Left ventricle myocardium superior (tissue), 1 donor: ENCODE measurements at regions not wholly inside any gene's neighbourhood (a gene's known extent, or its start where the extent isn't known, plus 50 kb on each side); places are given as distances from the start of the nearest gene placed in this dataset.

Experiments used
- ATAC-seq: fragments of 200-7000 bp; cut with Tn5 transposase; one replicate; pipeline ENCODE4 v1.9.1; 2020; ENCODE audit warnings: mild to moderate bottlenecking, moderate library complexity
- DNase-seq: peaks from one replicate; pipeline ENCODE4 v3.0.0-alpha.2; 2020
- intact Hi-C: fragments of 100-400 bp; cut with micrococcal nuclease; formaldehyde crosslinking; loops from one replicate; pipeline ENCODE4 v1.11.0; 2022
- donor health status: DM: no; HTN: yes; CAD: no; lungs with severe emphysema.

DNA sequence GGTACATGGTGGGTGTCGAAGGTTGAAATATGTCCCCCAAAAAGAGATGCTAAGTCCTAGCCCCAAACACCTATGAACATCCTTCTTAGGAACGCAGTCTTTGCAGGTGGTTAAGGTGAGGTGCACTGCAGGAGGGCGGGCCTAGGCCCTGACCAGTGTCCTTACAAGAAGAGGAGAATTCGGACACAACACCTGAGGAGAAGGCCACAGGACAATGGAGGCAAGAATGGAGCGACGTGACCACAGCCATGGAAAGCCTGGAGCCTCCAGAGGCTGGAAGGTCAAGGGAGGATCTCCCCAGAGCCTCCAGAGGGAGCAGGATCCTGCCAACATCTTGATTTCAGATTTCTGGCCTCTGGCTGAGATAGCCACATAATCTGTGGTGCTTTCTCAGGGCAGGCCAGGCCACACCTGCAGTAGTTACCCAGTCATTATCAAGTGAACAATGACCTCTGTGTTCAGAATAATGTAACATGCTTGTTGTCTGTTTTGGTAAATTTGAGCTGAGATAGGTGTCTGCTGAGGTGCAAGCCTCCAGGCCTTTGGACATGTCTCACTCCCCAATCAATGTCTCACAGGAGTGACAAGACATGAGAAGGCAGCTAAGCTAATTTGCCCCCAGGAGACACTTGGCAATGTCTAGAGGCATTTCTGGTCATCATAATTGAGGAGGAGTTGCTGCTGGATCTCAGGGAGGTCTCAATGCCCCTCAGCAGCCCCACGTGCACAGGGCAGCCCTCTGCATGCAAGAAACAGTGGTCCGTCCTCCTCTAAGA lies 498.9 kb downstream of the BRD1 start:
- ATAC-seq (no peak), DNase-seq (no peak)
- intact Hi-C loops = no loop called here

DNA sequence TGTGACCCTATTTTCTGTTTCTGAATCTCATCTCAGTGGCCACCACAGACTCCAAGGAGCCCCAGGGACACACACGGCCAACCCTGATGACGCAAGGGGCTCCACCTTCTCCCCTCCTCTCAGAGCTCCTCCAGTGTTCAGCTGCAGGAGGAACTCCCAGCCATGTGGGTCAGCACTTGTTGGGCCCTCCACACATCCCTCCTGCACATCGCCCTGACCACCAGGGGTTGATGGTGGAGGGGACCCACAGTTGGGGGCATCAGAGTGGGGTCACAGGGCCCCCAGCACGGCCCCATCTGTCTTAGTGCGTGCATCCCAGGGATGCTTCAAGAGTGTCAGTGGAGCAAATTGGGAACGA lies 499.6 kb downstream of the BRD1 start:
- ATAC-seq (no peak), DNase-seq (no peak)
- intact Hi-C loops = no loop called here

DNA sequence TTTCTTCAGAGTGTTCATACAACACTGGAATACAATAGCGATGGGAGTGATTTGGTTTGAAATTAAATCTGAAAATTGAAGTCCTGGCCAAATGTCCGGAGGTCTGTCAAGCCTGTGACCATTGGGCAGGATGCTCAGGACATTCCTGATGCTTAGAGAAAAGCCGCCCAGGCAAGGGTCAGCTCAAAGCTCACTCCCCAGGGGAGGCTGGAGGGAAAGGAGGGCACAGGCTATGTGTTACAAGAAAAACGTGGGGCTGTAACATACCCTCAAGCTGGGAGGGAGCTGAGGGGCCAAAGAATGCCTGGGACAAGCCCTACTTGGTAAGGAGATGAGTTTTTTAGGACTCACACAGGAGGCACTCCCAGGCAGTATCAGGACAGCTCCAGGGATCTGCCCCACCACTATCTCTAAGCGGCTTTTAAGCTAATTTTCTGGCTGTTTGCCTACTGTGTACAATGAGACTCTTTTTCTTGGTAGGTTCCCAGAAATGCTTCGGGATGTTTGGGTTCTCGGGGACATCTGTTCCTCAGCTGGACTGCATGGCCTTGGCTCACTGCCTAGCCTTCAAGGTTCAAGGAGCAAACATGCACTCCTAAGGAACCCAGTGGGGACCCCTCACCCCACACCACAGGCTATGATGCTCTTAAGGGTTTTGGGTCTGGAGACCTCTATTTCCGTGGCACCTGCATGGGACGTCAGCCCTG lies 500.1 kb downstream of the BRD1 start:
- intact Hi-C loops = no loop called here
- DNase-seq (no peak), ATAC-seq (no peak)

DNA sequence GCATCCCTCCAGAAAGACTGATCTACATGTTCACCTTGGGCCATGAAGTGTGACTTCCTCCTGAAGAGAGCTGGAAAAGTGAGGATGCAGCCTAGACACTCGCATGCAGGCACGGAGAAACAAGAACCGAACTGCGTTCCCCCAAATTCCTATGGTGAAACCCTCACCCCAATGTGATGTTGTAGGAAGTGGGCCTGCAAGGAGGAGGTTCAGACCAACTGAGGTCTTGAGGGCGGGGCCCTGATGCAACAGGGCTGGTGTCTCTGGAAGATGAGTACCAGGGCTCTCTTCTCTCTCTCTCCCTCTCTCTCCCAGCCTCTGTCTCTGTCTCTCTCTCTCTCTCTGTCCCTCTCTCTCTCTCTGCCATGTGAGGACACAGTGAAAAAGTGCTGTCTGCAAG lies 501.1 kb downstream of the BRD1 start:
- intact Hi-C loops = no loop called here
- no peak for ATAC-seq
- no peak for DNase-seq

DNA sequence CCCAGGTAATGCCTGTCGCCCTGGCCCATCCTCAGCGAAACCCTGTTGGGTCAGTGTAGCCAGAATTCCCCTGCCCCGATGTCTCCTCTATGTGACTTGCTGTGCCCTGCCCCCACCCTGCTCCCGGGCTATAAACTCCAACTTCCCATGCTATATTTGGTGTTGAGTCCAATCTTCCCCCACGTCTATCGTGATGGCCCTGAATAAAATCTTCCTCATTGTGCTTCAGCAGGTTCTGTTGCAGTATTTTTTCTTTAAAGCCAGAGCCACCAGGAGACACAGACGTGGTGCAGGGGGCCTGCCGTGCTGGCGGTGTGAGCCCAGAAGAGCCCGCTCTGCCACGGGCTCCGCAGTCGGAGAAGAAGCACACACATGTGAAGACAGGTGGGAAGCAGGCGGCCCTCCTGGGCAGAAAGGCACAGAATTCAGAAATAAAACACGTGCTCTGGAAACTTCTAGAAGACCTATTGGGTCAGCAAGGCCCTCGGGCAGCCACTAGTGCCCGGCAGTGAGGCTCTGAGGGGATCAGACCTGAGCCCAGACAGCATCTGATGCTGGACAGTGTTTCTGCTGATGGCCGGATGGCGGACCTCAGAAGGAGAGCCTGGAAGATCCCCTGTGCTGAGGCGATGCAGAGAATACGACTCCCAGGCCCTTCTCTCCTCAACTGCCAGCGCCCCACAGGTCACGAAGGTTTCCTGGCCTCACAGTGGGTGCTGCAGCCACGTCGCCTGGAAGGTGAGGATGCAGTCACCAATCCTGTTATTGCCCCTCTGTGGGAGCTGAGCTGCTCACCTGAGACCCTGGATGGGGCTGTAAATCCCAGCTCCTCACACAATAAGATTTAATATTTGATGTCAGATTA lies 501.9 kb downstream of the BRD1 start:
- intact Hi-C loops = no loop called here
- no peak for DNase-seq
- no peak for ATAC-seq

DNA sequence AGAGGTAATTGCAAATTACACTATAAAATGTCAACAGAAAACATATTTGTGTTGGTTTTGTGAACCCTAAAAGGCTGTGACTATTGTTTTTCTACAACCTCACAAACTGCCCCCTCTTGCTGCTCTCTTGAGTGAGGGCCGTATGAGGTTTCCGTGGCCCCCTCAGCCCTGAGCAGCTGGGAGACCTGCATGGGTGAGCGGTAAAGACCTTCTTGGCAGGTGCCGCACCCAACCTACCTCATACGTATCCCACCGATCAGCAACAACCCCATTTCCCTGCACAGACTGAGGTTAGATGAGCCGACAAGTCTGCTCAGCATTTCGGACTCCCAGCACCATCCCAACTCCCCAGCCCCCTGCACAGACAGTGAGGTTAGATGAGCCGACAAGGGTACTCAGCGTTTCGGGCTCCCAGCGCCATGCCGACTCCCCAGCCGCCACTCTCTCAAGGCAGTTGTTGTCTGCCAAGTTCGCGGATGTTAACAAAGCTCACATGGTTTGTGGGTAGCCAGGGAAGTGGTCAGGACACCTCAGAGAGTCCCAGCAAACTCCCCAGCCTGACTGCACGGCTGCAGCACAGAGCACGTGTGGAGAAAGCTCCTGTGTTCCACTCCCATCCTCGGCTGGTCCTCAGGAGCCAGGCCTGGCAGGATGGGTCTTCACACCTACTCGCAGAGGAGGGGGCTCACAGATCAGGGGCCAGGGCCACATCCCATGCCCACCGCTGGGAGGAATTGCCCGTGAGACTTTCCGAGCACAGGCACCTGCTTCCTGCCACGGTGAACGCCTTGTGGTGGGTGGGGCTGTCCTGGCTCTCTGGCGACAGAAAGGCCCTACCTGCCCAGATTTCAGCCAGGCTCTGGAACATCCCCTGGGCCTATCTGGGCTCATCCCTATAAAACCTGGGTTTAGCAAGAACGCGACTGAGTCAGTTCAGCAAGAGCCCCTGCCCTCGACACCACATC lies 502.9 kb downstream of the BRD1 start:
- intact Hi-C loops = no loop called here
- ATAC-seq (no peak), DNase-seq (no peak)

DNA sequence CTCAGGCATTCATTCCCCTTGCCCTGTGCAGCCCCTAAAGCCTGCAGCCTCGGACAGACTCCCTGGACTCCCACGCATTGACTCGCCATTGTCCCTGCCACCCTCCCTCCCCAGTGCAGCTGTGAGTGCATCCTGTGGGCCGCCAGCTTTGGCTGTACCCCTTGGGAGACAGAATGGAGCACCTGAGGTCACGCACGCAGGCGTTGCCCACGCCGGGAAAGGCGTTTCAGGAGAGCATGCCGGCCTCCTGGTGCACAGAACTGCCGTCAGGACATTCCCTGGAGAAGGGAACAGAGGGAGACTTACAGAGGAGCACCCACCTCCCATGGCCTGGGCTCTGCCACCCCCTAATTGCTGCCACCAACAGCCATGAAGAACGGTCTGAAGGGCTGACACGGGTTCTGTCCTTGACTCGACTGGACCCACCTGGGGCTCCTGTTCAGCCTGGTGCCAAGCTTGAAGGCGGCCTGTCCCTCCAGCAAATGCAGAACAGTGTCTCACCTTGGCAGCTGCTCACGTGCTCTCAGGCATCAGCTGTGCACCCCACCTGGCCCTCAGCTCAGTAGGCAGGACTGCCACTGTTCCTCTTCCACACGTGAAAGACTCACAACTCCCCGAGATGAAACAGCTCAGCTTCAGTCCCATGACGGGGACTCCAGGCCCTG lies 503.8 kb downstream of the BRD1 start:
- no peak for DNase-seq
- intact Hi-C loops = no loop called here
- ATAC-seq = no peak

DNA sequence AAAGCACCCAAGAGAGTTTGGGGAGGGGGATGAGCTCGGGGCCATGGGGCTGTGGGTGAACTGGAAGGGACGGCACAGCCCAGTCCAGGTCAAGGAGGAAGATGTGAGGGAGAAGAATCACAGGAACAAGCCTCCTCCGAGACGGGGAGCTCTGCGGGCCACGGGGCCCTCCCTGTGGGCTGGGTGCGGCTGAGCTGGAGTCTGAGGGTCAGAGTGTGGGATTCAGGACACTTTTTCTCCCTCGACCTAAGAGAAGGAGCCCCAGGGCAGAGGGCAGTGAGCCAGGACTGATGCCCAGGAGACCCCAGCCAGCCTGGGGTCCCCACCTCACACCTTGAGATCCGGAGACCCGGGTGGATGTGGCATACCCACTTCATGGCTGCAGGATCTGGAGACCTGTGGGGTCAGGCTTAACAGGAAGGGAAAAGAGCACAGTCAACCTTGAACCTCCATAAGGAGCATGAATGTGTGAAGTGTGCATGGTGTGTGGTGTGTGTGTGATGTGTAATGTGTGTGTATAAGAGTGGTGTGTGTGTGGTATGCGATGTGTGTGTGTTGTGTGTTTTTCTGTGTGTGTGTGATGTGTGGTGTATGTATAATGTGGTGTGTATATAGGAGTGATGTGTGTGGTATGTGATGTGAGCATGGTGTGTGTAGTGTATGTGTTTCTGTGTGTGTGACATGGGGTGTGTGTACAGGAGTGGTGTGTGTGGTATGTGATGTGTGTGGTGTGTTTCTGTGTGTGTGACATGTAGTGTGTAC lies 504.6 kb downstream of the BRD1 start:
- DNase-seq = no peak
- no peak for ATAC-seq
- intact Hi-C loops = no loop called here

DNA sequence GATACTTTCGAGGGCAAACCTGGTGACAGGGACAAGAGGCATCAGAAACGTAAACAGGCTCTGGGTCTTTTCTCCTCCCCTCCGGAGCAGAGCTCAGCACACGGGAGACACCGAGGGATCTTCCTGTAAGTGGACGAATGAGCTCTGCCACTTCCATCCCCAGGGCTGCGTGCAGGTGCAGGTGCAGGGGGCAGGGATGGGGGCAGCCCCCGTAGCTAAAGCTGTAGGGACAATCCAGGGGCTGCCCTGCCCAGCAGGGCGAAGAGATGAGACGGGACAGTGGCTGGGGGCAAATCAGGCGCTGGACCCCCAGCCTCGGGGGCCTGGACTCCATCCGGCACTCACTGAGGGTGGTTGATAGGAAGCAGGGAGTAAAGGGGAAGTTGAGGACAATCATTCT lies 505.4 kb downstream of the BRD1 start:
- intact Hi-C loops = no loop called here
- ATAC-seq (no peak), DNase-seq (no peak)

DNA sequence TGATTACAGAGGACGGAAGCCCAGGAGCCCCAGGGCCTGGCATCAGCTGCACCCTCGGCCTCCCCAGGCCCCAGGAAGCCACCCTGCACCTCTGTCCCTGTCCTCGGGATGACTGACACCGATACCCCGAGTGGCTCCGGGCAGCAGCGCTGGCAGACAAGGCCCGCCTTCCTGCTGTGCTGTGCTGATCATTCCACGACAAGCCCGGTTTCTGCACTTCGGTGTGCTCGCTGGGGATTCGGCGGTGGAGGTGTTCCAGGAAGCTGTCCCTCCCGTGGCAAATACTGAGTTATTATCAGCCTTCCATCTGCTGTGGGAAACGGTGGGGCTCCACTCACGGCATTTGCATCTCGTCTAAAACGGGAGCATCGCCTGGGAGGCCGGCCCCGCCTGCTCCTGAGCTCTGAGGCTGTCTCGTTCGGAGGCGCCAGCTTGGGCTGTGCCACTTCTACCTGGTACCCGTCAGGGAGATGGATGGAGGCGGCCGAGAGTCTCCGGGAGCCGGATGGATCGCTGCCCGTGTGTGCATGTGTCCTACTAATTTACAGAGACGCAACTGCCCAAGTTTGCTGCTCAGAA lies 506.1 kb downstream of the BRD1 start:
- intact Hi-C loops = no loop called here
- no peak for DNase-seq
- no peak for ATAC-seq

DNA sequence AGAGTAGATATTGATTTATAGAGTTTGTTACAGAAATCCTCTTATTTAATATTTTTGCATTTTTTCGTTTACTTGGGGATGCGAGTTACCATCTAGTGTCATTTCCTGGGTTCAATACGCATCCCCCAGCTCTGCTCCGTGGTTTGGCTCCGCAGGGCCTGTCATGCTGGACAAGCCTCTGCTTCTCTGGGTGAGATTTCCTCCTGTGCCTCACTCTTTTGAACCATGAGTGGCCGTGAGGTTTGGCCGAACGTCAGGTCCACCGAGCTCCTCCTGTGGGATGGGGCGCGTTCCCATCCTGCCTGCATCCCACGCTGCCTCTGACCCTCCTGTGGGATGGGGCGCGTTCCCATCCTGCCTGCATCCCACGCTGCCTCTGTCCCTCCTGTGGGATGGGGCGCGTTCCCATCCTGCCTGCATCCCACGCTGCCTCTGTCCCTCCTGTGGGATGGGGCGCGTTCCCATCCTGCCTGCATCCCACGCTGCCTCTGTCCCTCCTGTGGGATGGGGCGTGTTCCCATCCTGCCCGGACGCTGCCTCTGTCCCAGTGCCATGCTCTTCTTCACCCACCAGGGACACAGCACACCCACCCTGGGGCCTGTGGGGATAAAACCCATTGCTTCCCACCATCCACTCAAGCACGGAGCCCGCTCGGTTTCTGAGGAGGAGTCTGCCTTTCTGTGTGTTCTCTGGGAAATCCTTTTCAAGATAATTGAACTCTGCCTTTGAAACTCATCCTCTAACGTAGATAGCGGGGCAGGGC lies 506.8 kb downstream of the BRD1 start:
- DNase-seq (no peak), ATAC-seq (no peak)
- intact Hi-C loops = no loop called here

DNA sequence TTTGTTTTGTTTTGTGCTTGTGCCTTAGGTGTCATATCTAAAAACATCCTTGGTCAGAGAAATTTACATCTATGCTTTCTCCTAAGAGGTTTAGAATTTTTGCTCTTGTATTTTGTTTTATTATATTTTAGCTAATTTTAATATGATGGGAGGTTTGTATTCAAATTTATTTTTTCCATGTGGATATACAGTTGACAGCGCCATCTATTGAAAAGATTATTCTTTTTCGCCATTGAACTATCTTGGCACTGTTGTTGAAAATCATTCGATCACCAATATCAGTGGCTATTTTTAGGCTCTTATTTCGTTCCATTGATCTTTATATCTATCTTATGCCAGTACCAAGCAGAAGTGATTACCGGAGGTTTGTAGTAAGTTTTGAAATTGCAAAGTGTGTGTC lies 510.3 kb downstream of the BRD1 start:
- no peak for DNase-seq
- no peak for ATAC-seq
- intact Hi-C loops = no loop called here

DNA sequence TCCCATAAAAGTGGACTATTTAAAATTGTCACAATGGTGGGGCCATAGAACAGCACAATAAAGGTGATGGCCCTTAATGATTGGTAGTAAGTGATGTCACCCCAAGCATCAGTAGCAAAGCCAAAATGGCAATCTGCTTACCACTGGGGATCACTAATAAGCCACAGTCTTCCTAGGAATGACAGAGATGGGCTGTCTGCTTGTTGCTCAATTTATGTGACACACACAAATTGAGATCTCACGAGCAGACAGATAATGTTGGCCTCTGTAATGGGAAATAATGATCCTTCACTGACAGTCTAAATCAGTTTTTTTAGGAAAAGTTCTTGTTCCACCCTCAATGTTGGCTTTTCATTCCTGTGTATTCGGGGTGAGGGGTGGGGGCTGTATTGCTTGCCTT lies 515.1 kb downstream of the BRD1 start:
- ATAC-seq (no peak), DNase-seq (no peak)
- intact Hi-C loops = no loop called here

DNA sequence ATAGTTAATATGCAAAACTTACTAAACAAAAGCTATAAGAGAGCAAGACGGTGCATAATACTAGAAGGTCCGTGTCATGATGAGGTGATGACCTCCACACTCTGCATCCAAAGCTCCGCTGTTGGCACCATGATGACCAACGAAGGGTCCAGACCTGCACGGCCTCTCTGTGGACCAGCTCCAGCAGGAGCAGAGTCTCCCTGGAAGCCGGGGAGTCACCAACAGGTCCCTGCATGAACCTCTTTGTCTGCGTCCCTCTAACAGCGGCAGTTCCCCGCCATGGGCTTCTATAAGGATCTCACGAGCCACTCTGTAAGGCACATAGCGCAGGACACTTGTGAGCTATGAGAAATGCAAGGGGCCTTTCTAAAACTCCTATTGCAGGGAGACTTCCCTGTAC lies 517.3 kb downstream of the BRD1 start:
- intact Hi-C loops = no loop called here
- ATAC-seq = no peak
- DNase-seq = no peak

DNA sequence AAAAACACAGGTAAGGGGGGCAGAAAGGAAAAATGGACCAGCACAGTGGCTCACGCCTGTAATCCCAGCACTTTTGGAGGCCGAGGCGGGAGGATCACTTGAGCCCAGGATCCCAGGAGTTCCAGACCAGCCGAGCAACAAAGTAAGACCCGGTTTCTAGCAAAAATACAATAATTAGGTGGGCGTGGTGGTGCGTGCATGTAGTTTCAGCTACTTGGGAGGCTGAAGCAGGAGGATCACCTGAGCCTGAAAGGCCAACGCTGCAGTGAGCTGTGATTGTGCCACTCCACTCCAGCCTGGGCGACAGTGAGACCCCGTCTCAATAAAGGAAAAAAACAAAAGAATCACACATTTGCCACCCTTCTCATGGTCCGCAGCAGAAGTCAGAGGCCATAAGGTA lies 519.4 kb downstream of the BRD1 start:
- intact Hi-C loops = no loop called here
- DNase-seq (no peak), ATAC-seq (no peak)

DNA sequence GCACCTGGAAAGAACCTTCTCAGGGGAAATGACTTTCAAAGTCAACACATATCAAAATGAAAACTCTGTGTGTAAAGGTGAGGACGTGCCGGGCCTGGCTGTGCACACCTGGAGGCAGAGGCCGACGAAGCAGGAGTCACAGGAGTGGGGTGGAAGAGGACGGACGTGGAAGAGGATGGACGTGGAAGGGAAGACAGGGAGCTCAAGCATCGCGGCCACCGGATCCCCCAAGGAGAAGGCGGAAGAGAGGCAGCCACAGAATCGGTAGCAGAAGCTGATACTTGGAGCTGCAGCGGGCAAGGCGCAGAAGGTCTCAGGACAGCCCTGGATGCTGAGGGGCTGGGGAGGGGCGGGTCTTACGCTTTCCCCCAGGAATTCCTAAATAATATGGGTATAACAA lies 519.8 kb downstream of the BRD1 start:
- intact Hi-C loops = no loop called here
- DNase-seq = no peak
- ATAC-seq = no peak

DNA sequence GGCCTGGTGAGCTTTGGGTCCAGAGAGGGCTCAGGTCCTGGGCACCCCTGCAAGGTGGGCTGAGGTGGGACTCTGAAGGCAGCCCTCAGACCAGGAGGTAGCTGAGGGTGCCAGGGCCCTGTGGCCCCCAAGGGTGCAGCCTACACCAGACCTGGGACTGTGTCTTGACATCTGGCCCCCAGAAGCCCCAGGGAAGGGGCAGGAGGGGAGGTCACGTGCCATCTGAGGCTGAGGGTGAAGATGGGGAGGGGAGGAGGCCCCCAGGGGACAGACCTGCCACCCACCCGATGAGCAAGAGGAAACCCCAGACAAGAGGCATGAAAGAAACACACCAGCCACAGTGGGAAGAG lies 520.2 kb downstream of the BRD1 start:
- DNase-seq = no peak
- intact Hi-C loops = no loop called here

More for the DNA sequence above, 520.2 kb downstream of the BRD1 start:
- no peak for ATAC-seq
